ENCODE measurements at regions not wholly inside any gene's neighbourhood (a gene's known extent, or its start where the extent isn't known, plus 50 kb on each side); places are given as distances from the start of the nearest gene placed in this dataset.

DNA sequence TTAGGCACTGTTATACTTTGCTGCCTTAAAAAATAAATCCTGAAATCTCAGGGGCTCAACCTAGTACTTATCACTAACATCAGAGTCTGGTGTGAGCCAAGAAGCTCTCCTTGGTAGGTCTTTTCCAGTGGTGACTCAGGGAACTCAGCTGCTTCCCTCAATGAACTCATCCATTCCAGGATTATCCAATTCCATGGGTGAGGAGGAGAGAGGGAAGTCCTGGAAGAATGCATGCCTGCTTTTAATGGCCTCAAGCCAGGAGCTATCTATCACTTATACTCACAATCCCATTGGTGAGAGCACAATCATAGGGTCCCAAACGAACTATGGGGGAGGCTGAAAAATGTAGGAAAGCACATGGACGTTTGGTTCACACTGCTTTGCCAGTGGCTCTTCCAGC is 113.6 kb downstream of the POLR2M start:
- Histone ChIP-seq H3K36me3 (no peaks in the 10 kb centered on the region), H3K9me3 (no peaks in the 10 kb centered on the region), H3K4me1 (no peaks in the 10 kb centered on the region), H3K27me3 (no peaks in the 10 kb centered on the region), H3K4me3 (no peak overlapping the region), H3K27ac (no peak overlapping the region)
- in situ Hi-C loops (cut with MboI; ENCODE audit: low pct_ligation_motif_present in 1 of 4, low pct_unique_long_range_greater_than_20kb in 1 of 4, low sequenced_read_pairs in 3 of 4) = no loop called here
- DNase-seq = no peak
- TF ChIP-seq, protein P1, sequence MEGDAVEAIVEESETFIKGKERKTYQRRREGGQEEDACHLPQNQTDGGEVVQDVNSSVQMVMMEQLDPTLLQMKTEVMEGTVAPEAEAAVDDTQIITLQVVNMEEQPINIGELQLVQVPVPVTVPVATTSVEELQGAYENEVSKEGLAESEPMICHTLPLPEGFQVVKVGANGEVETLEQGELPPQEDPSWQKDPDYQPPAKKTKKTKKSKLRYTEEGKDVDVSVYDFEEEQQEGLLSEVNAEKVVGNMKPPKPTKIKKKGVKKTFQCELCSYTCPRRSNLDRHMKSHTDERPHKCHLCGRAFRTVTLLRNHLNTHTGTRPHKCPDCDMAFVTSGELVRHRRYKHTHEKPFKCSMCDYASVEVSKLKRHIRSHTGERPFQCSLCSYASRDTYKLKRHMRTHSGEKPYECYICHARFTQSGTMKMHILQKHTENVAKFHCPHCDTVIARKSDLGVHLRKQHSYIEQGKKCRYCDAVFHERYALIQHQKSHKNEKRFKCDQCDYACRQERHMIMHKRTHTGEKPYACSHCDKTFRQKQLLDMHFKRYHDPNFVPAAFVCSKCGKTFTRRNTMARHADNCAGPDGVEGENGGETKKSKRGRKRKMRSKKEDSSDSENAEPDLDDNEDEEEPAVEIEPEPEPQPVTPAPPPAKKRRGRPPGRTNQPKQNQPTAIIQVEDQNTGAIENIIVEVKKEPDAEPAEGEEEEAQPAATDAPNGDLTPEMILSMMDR (IDR thresholded peaks at IDR 0.05) = no peak
- TF ChIP-seq POLR2AphosphoS5 (IDR thresholded peaks at IDR 0.05) (no peak), POLR2A (IDR thresholded peaks at IDR 0.05) (no peak), EP300 (IDR thresholded peaks at IDR 0.05; ENCODE audit: low read depth) (no peak)
- intact Hi-C loops (cut with DNase I; ENCODE audit: low total_unique reads) = no loop called here
- 56% methylated on average over 2 of the region's 2 CpGs; no CpG with 5 or more reads in 1 of the 2 donors for WGBS, 2 donors (ENCODE audit: low coverage in 1 of 2)

DNA sequence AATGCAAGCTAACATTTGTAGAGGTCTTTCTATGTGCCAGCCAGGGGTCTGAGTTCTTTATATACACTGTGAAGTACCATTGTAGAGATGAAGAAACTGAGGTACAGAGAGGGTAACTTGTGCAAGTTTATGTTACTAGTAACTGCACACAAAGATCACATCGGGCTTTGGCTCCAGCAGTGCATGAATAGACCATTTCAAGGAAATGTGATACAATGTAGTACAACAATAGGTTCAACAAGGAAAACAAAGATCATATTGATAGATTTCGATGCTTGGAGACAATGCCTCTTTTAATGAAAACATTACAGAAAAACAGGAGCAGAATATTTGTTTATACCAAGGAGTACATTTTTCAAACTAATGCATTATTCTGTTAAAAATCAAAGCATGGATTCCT is 115.3 kb downstream of the POLR2M start:
- TF ChIP-seq, protein P1 (IDR thresholded peaks at IDR 0.05) = no peak
- TF ChIP-seq POLR2A (IDR thresholded peaks at IDR 0.05) (no peak), POLR2AphosphoS5 (IDR thresholded peaks at IDR 0.05) (no peak), EP300 (IDR thresholded peaks at IDR 0.05; ENCODE audit: low read depth) (no peak)
- DNase-seq = no peak
- Histone ChIP-seq H3K36me3 (no peaks in the 10 kb centered on the region), H3K9me3 (no peaks in the 10 kb centered on the region), H3K27ac (no peak overlapping the region), H3K4me3 (no peak overlapping the region), H3K27me3 (no peaks in the 10 kb centered on the region), H3K4me1 (no peaks in the 10 kb centered on the region)
- intact Hi-C loops (cut with DNase I; ENCODE audit: low total_unique reads) = no loop called here
- in situ Hi-C loops (cut with MboI; ENCODE audit: low pct_ligation_motif_present in 1 of 4, low pct_unique_long_range_greater_than_20kb in 1 of 4, low sequenced_read_pairs in 3 of 4) = no loop called here
- WGBS, 2 donors (ENCODE audit: low coverage in 1 of 2) = 68 to 84% methylated on average over 2 of the region's 2 CpGs

GRCh38 chr15:57823325-57823882 is 116.9 kb downstream of the POLR2M start:
- 74 to 81% methylated on average over 4 to 6 of the region's 6 CpGs for WGBS, 2 donors (ENCODE audit: low coverage in 1 of 2)
- no peak overlapping the region for H3K4me3 ChIP-seq
- intact Hi-C loops (cut with DNase I; ENCODE audit: low total_unique reads) = no loop called here
- TF ChIP-seq, protein P1 (IDR thresholded peaks at IDR 0.05) = no peak
- TF ChIP-seq POLR2AphosphoS5 (IDR thresholded peaks at IDR 0.05) = no peak
- TF ChIP-seq POLR2A (IDR thresholded peaks at IDR 0.05) = no peak
- no peak for TF ChIP-seq EP300 (IDR thresholded peaks at IDR 0.05; ENCODE audit: low read depth)
- H3K27me3 ChIP-seq = no peaks in the 10 kb centered on the region
- no peaks in the 10 kb centered on the region for H3K4me1 ChIP-seq
- H3K9me3 ChIP-seq = no peaks in the 10 kb centered on the region
- DNase-seq = no peak
- H3K36me3 ChIP-seq = no peaks in the 10 kb centered on the region
- in situ Hi-C loops (cut with MboI; ENCODE audit: low pct_ligation_motif_present in 1 of 4, low pct_unique_long_range_greater_than_20kb in 1 of 4, low sequenced_read_pairs in 3 of 4) = no loop called here
- H3K27ac ChIP-seq = no peak overlapping the region

- no peaks in the 10 kb centered on the region for H3K9me3 ChIP-seq
- intact Hi-C loops (cut with DNase I; ENCODE audit: low total_unique reads) (no loop called here), in situ Hi-C loops (cut with MboI; ENCODE audit: low pct_ligation_motif_present in 1 of 4, low pct_unique_long_range_greater_than_20kb in 1 of 4, low sequenced_read_pairs in 3 of 4) (no loop called here)
- WGBS, 2 donors (ENCODE audit: low coverage in 1 of 2) = 86 to 90% methylated on average over 1 to 3 of the region's 3 CpGs
- peaks cover 2% of the 10 kb centered on the region for H3K27me3 ChIP-seq
- H3K27ac ChIP-seq = no peak overlapping the region
- no peaks in the 10 kb centered on the region for H3K4me1 ChIP-seq
- H3K36me3 ChIP-seq = no peaks in the 10 kb centered on the region
- TF ChIP-seq, protein P1 (IDR thresholded peaks at IDR 0.05) = no peak
- TF ChIP-seq EP300 (IDR thresholded peaks at IDR 0.05; ENCODE audit: low read depth) = no peak
- TF ChIP-seq POLR2A (IDR thresholded peaks at IDR 0.05) = no peak
- TF ChIP-seq POLR2AphosphoS5 (IDR thresholded peaks at IDR 0.05) = no peak
- H3K4me3 ChIP-seq = no peak overlapping the region
- no peak for DNase-seq
Observed at GRCh38 chr15:57824186-57824585, 117.7 kb downstream of the POLR2M start.

All from transverse colon (tissue), 4 donors.